GM19328 (cell line): ENCODE measurements at regions not wholly inside any gene's neighbourhood (a gene's known extent, or its start where the extent isn't known, plus 50 kb on each side); places are given as distances from the start of the nearest gene placed in this dataset.
"Not testable (repeated sequence)": the region's sequence is repeated elsewhere in the genome, so short reads cannot be mapped to it uniquely, and the experiment has no call there.

Experiments
- ATAC-seq: cut with Tn5 transposase; IDR thresholded peaks from one replicate; pipeline ENCODE4 v1.9.1; 2021; ENCODE audit warnings: mild to moderate bottlenecking, moderate library complexity; ENCODE audit not compliant: unreplicated experiment

DNA sequence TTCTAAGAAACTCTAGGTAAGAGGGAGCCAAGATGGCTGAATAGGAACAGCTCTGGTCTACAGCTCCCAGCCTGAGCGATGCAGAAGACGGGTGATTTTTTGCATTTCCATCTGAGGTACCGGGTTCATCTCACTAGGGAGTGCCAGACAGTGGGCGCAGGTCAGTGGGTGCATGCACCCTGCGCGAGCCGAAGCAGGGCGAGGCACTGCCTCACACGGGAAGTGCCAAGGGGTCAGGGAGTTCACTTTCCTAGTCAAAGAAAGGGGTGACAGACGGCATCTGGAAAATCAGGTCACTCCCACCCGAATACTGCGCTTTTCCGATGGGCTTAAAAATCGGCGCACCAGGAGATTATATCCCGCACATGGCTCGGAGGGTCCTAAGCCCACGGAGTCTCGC lies 1796.7 kb upstream of the PCDH10 start:
- not testable (repeated sequence) for ATAC-seq

- no peak for ATAC-seq
Observed at GRCh38 chr4:131366714-131367113, 1782.4 kb upstream of the PCDH10 start.

DNA sequence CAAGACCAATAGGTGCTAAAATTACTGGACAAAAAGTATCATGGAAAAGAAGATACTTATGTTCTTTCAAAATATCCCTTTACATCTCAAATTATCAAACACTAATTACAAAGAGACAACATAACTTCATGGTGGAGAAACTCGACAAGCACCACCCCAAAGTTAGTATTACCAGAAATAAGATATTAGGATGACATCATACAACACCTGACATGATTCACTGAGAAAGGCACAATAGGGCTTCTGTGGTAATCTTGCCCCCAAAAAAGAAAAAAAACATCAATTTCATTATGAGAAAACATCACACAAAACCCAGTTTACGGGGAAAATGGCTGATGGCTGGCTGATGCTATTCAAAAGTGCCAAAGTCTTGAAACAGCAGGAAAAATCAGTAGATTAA lies 1781.7 kb upstream of the PCDH10 start:
- ATAC-seq, result no peak

DNA sequence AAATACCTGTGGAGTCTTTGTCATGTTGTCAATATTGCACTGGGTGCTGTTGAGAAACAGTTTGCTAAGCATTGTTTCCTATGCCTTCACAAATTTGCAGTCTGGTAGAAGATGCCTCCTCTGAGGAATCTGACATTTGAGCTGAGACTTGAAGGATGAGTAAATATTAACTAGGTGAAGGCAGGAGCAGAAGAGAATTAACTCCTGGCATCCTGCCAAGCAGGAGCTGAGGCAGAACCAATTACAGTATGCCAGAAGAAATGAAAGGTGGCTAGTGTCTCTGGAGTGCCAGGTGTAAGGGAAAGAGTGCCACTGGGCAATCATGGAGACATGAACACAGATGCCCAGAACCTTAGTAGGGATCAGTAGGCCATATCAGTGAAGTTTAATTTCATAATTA lies 1778.2 kb upstream of the PCDH10 start:
- ATAC-seq, result no peak

DNA sequence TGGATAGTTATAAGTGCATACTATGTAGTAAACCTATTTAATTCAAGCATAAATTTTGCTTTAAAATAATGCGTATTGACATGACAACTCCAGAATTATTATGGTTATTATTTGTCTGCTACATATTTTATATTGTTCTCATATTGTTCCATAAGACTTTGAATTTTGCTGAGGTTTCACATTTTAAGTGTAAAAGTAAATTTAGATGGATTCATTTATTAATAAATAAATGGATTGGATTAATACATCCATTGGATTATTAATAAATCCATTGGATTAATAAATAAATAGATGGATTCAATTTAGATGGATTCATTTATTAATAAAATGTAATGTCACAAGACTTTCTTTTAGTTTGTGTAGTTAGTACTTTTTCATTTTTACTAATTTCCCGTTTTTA lies 1768.0 kb upstream of the PCDH10 start:
- no peak for ATAC-seq

- ATAC-seq, result no peak
Observed at GRCh38 chr4:131382839-131383238, 1766.3 kb upstream of the PCDH10 start.

DNA sequence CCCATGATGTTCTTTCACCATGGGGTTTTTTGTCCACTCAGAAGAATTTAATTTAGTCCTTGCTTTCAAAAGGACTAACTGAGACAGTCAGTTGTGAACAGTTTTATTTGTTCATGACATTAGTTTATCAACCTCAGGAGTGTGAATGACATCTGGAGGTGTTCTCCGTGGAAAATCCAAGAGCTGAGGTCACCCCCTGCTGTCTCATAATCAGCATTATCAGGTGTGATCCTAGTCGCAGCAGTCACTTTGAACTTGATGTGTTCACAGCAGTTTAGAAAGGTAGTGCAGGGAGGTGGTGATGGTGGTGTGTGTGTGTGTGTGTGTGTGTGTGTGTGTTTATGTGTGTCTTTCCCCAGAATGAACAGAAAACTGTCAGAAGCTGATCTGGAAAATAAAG lies 1760.8 kb upstream of the PCDH10 start:
- no peak for ATAC-seq

DNA sequence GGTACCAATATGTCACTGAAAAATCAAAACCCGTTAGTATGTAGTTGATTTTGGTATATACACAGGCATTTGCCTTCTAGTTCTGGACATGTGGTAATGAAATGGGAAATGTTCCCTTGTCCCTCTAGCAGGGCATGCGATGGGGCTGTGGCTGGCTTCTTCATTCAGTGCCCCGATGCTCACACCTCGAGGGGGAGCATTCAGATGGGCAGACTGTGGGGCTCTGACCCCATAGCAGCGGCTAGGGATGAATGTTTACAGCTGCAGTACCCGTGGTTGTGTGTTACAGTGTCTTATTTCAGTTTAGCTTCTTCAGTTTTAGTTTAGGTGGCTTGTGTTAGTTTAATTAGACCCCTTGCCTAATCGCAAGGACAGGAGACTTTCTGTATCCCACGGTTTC lies 1741.0 kb upstream of the PCDH10 start:
- ATAC-seq, result no peak

DNA sequence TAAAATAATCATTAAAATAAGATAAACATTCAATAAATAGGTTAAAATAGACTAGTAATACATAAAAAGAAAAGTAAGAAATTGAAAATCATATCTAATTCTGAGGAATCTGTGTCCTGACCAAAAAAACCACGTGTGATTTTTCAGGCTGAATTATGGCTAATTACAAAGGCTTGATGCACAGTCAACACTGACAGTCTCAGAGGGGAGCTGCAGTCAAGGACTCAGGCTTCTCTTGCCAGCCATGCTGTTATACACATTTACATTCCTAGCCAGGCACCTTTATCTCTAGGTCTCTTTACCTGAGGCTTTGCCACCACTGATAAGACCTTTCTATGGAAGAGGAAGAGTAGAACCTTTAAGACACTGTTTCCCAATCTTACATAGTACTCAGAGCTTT lies 1737.7 kb upstream of the PCDH10 start:
- ATAC-seq, result no peak

GRCh38 chr4:131419147-131419546 lies 1729.9 kb upstream of the PCDH10 start:
- no peak for ATAC-seq

GRCh38 chr4:131426023-131426758 lies 1722.9 kb upstream of the PCDH10 start:
- ATAC-seq, result peak; percentile 56

DNA sequence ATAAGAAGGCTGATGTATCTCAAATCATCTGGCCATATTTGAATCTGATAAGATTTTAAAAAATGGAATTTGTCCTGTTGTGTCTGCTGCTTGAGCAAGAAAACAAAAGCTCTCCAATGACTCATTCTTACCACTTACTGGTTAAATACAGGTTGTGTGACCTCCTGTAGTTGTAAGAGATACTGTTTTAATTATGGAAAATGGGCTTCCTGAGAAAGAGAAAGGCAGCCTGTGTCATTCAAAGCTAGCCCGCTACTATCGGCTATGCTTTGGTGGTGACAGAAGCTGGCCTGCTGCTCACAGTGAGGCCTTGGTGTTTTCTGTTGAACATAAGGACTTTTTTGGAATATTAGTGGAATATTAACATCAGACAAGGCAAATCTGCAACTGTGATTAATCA lies 1722.1 kb upstream of the PCDH10 start:
- no peak for ATAC-seq

- no peak for ATAC-seq
Observed at GRCh38 chr4:131430302-131430701, 1718.8 kb upstream of the PCDH10 start.

GRCh38 chr4:131441004-131441688 lies 1707.9 kb upstream of the PCDH10 start:
- no peak for ATAC-seq

- no peak for ATAC-seq
Observed at GRCh38 chr4:131447883-131448282, 1701.2 kb upstream of the PCDH10 start.

DNA sequence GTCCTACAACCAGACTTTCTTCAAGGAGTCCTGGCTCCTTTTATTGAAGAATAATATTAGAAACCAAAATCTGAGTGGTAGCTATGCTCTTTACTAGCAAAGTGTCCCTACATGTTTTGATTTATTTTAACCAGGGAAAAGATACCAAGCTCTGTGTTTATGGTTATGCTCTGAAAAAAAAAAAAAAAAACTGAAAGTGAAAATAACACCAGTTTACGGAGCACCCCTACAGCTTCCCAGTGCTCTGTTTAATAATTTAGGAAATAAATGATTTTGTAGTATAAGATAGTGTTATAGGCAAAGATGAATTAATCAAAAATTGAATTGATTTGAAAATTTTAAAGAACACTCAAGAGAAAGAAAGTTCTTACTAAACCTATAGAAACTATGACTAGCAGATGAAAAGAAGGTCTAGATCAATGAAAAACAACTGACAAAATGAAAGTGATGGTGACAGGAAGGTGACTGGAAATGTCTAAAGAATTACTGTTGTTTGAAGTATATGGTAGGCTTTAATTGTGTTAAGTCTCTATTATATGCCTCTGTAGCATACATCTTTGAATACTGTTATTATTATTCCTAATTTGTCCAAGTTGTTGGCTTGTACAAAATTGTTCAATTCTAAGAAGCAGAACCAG lies 1698.4 kb upstream of the PCDH10 start:
- no peak for ATAC-seq

DNA sequence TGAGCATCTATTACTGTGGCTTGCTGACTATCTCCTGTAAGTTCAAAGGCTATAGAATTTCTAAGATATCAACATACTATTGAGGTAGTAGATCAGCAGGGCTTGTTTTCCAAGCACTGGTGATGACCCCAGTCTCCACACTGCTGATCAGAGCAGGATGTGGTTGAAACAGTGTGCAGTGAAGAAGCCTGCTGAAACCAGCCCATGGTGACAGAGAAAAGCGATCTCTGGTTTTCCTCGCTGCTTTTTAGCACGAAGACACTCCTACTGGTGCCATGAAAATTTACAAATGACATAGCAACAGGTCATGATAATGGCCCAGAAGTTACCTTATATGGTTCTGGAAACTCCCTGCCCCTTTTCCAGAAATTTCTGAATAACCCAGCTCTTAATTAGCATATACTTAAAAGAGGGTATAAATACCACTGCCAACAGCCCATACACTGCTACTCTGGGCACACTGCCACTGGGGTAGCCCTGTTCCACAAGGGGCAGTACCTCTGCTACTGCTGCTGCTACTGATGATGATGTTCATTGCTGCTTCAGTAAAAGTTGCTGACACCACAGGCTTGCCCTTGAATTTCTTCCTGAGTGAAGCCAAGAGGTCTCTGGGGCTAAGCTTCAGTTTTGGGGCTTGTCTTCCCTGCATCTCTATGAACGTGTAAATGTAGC lies 1689.5 kb upstream of the PCDH10 start:
- peak; percentile 55 for ATAC-seq

DNA sequence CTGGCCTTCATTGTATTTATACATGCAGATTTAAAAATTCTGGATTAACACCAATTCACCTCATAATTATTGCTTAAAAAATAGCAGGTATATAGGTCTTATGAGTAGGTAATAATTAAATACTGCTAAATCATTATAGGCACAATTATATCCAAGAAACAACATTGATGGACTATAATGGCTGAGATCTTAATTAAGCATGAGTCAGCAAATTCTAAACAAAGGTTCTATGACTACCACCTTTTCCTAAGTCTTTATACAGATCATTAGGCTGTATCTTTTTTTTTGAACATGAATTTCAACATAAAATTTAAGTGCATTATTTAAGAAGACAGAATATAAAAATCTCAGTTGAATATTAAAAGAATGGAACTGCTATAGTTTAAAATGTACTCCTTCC lies 1678.7 kb upstream of the PCDH10 start:
- no peak for ATAC-seq

- no peak for ATAC-seq
Observed at GRCh38 chr4:131488772-131489171, 1660.3 kb upstream of the PCDH10 start.

- not testable (repeated sequence) for ATAC-seq
Observed at GRCh38 chr4:131496211-131496610, 1652.9 kb upstream of the PCDH10 start.

- no peak for ATAC-seq
Observed at GRCh38 chr4:131499141-131499873, 1649.8 kb upstream of the PCDH10 start.
